ENCODE measurements at regions not wholly inside any gene's neighbourhood (a gene's known extent, or its start where the extent isn't known, plus 50 kb on each side); places are given as distances from the start of the nearest gene placed in this dataset.

GRCh38 chr2:83817511-83817910 is 641.6 kb downstream of the SUCLG1 start:
- Histone ChIP-seq H3K9ac (ENCODE audit: control insufficient read depth, extremely low read depth, insufficient read depth, low read length) (no peak overlapping the region), H3K9me3 (ENCODE audit: control insufficient read depth, low read depth, low read length) (no peaks in the 10 kb centered on the region), H3K79me2 (ENCODE audit: control insufficient read depth, insufficient read depth, low read length) (no peaks in the 10 kb centered on the region), H3K36me3 (ENCODE audit: control insufficient read depth in 2 of 2, extremely low read depth in 1 of 2, insufficient read depth in 2 of 2, low read length in 2 of 2) (no peaks in the 10 kb centered on the region), H2AFZ (ENCODE audit: control insufficient read depth, low read length) (no peak overlapping the region), H3K4me2 (ENCODE audit: control insufficient read depth, extremely low read depth, insufficient read depth, low read depth, low read length) (no peak overlapping the region), H3K27ac (ENCODE audit: control insufficient read depth, insufficient read depth, low read length) (no peak overlapping the region), H3K27me3 (ENCODE audit: control insufficient read depth, extremely low read depth, insufficient read depth, low read length) (no peaks in the 10 kb centered on the region), H4K20me1 (ENCODE audit: control insufficient read depth, extremely low read depth, insufficient read depth, low read length) (no peaks in the 10 kb centered on the region), H3K9me1 (ENCODE audit: control insufficient read depth, extremely low read depth, insufficient read depth, low read length) (no peaks in the 10 kb centered on the region), H3K4me3 (ENCODE audit: control insufficient read depth in 2 of 3, extremely low read depth in 1 of 3, insufficient read depth in 2 of 3, low read depth in 1 of 3, low read length in 3 of 3) (no peak overlapping the region), H3K4me1 (ENCODE audit: control insufficient read depth, extremely low read depth, insufficient read depth, low read length) (no peaks in the 10 kb centered on the region)
- FAIRE-seq (no peak), DNase-seq (ENCODE audit: low read depth, low spot score) (no peak)
- dilution Hi-C loops (cut with MboI; ENCODE audit: extremely low pct_ligation_motif_present, low sequenced_read_pairs): no loop called here
- TF ChIP-seq EZH2 (IDR thresholded peaks at IDR 0.05; ENCODE audit: low read length) (no peak), CTCF (optimal IDR thresholded peaks at IDR 0.05 in 1 of 3, IDR thresholded peaks at IDR 0.05 in 1 of 3, conservative IDR thresholded peaks at IDR 0.05 in 1 of 3; ENCODE audit: extremely low read depth in 1 of 3, insufficient read depth in 2 of 3, low read length in 3 of 3) (no peak)

- no peak overlapping the region for H3K9ac ChIP-seq (ENCODE audit: control insufficient read depth, extremely low read depth, insufficient read depth, low read length)
- DNase-seq (ENCODE audit: low read depth, low spot score) (no peak), FAIRE-seq (no peak)
- H2AFZ ChIP-seq (ENCODE audit: control insufficient read depth, low read length): no peak overlapping the region
- no peaks in the 10 kb centered on the region for H3K4me1 ChIP-seq (ENCODE audit: control insufficient read depth, extremely low read depth, insufficient read depth, low read length)
- H3K36me3 ChIP-seq (ENCODE audit: control insufficient read depth in 2 of 2, extremely low read depth in 1 of 2, insufficient read depth in 2 of 2, low read length in 2 of 2): no peaks in the 10 kb centered on the region
- H3K27me3 ChIP-seq (ENCODE audit: control insufficient read depth, extremely low read depth, insufficient read depth, low read length): no peaks in the 10 kb centered on the region
- no peak overlapping the region for H3K27ac ChIP-seq (ENCODE audit: control insufficient read depth, insufficient read depth, low read length)
- H3K9me1 ChIP-seq (ENCODE audit: control insufficient read depth, extremely low read depth, insufficient read depth, low read length): no peaks in the 10 kb centered on the region
- dilution Hi-C loops (cut with MboI; ENCODE audit: extremely low pct_ligation_motif_present, low sequenced_read_pairs): no loop called here
- no peak overlapping the region for H3K4me3 ChIP-seq (ENCODE audit: control insufficient read depth in 2 of 3, extremely low read depth in 1 of 3, insufficient read depth in 2 of 3, low read depth in 1 of 3, low read length in 3 of 3)
- no peak overlapping the region for H3K4me2 ChIP-seq (ENCODE audit: control insufficient read depth, extremely low read depth, insufficient read depth, low read depth, low read length)
- no peaks in the 10 kb centered on the region for H3K79me2 ChIP-seq (ENCODE audit: control insufficient read depth, insufficient read depth, low read length)
- H3K9me3 ChIP-seq (ENCODE audit: control insufficient read depth, low read depth, low read length): no peaks in the 10 kb centered on the region
- TF ChIP-seq EZH2 (IDR thresholded peaks at IDR 0.05; ENCODE audit: low read length) (no peak), CTCF (optimal IDR thresholded peaks at IDR 0.05 in 1 of 3, IDR thresholded peaks at IDR 0.05 in 1 of 3, conservative IDR thresholded peaks at IDR 0.05 in 1 of 3; ENCODE audit: extremely low read depth in 1 of 3, insufficient read depth in 2 of 3, low read length in 3 of 3) (no peak)
- no peaks in the 10 kb centered on the region for H4K20me1 ChIP-seq (ENCODE audit: control insufficient read depth, extremely low read depth, insufficient read depth, low read length)
Measured at GRCh38 chr2:83808878-83809277, 650.2 kb downstream of the SUCLG1 start.
